GM23338 (cell line): ENCODE measurements at regions not wholly inside any gene's neighbourhood (a gene's known extent, or its start where the extent isn't known, plus 50 kb on each side); places are given as distances from the start of the nearest gene placed in this dataset.
"Not testable (repeated sequence)": the region's sequence is repeated elsewhere in the genome, so short reads cannot be mapped to it uniquely, and the experiment has no call there.

ENCODE experiments used
- ATAC-seq: fragments of 200-7000 bp; cut with Tn5 transposase; 3 replicates; pipeline ENCODE4 v1.9.1; 2020
- DNase-seq: peaks from one replicate; pipeline ENCODE4 v3.0.0-alpha.2; 2015; ENCODE audit warnings: low spot score
- H2AFZ ChIP-seq: fragments of 200-600 bp; sonication (generic); 2 replicates; pipeline ENCODE4 v1.8.0; 2016; ENCODE audit warnings: antibody characterized with exemption, mild to moderate bottlenecking, moderate library complexity
- H3F3A ChIP-seq: fragments of 200-600 bp; sonication (generic); replicated peaks from 2 replicates; pipeline ENCODE4 v1.8.0; 2017; ENCODE audit warnings: antibody characterized with exemption, mixed run types, low read depth
- H3K27ac ChIP-seq: fragments of 200-600 bp; sonication (generic); 2 replicates; pipeline ENCODE4 v1.6.1; 2016; ENCODE audit warnings: low read depth
- H3K27me3 ChIP-seq: fragments of 200-600 bp; sonication (generic); 2 replicates; pipeline ENCODE4 v1.8.0; 2016; ENCODE audit warnings: mild to moderate bottlenecking, mixed run types, moderate library complexity; ENCODE audit not compliant: insufficient read depth
- H3K36me3 ChIP-seq: fragments of 200-600 bp; sonication (generic); 2 replicates; pipeline ENCODE4 v1.8.0; 2016; ENCODE audit warnings: mild to moderate bottlenecking; ENCODE audit not compliant: insufficient read depth
- H3K4me1 ChIP-seq: fragments of 200-600 bp; sonication (generic); 2 replicates; pipeline ENCODE4 v1.8.0; 2016; ENCODE audit warnings: mild to moderate bottlenecking, moderate library complexity; ENCODE audit not compliant: insufficient read depth
- H3K4me2 ChIP-seq: fragments of 200-600 bp; sonication (generic); 2 replicates; pipeline ENCODE4 v1.7.1; 2017; ENCODE audit warnings: mixed run types
- H3K4me3 ChIP-seq: fragments of 200-600 bp; sonication (generic); 2 replicates; pipeline ENCODE4 v1.6.1; 2016; ENCODE audit warnings: mixed run types
- H3K79me2 ChIP-seq: fragments of 200-600 bp; sonication (generic); replicated peaks from 2 replicates; pipeline ENCODE4 v1.8.0; 2017; ENCODE audit warnings: mild to moderate bottlenecking; ENCODE audit not compliant: insufficient read depth
- H3K9me2 ChIP-seq: fragments of 200-600 bp; sonication (generic); 2 replicates; pipeline ENCODE4 v1.8.0; 2017; ENCODE audit not compliant: insufficient read depth
- H4K20me1 ChIP-seq: fragments of 200-600 bp; sonication (generic); replicated peaks from 2 replicates; pipeline ENCODE4 v1.8.0; 2017; ENCODE audit warnings: mild to moderate bottlenecking; ENCODE audit not compliant: insufficient read depth
- H3K27ac Mint-ChIP-seq: 2 replicates; pipeline ENCODE4 v1.8.0; 2020; ENCODE audit warnings: inconsistent platforms, mild to moderate bottlenecking, moderate library complexity, mixed read lengths
- H3K27me3 Mint-ChIP-seq: 3 replicates; pipeline ENCODE4 v1.8.0; 2022; ENCODE audit warnings: low read depth, mild to moderate bottlenecking, moderate library complexity, mixed read lengths, inconsistent platforms; ENCODE audit not compliant: insufficient read depth, poor library complexity
- H3K36me3 Mint-ChIP-seq: 3 replicates; pipeline ENCODE4 v1.8.0; 2021; ENCODE audit warnings: low read depth, mild to moderate bottlenecking, inconsistent platforms, moderate library complexity, mixed read lengths
- H3K4me1 Mint-ChIP-seq: 3 replicates; pipeline ENCODE4 v1.8.0; 2020; ENCODE audit warnings: mild to moderate bottlenecking, inconsistent platforms, mixed read lengths
- H3K4me3 Mint-ChIP-seq: 3 replicates; pipeline ENCODE4 v1.8.0; 2021; ENCODE audit warnings: moderate library complexity, mild to moderate bottlenecking, inconsistent platforms, mixed read lengths
- H3K9me3 Mint-ChIP-seq: 3 replicates; pipeline ENCODE4 v1.8.0; 2020; ENCODE audit warnings: moderate library complexity, mild to moderate bottlenecking, inconsistent platforms, mixed read lengths
- CREB1 ChIP-seq: fragments of 250-450 bp; sonication (Bioruptor Pico); IDR thresholded peaks from 2 replicates; pipeline ENCODE4 v1.5.0; 2020; ENCODE audit warnings: low read depth, mild to moderate bottlenecking, moderate library complexity
- CTCF ChIP-seq, 2 experiments: fragments of 200-600 bp in 1 of 2; sonication (generic) in 1 of 2; conservative IDR thresholded peaks; 2 replicates each; pipeline versions ENCODE4 v1.5.1 to v1.6.1; 2016 to 2017; ENCODE audit warnings: antibody characterized with exemption in 2 of 2, low read depth in 2 of 2, mild to moderate bottlenecking in 2 of 2, moderate library complexity in 1 of 2
- EZH2 ChIP-seq: fragments of 200-600 bp; sonication (generic); IDR thresholded peaks from one replicate; pipeline ENCODE4 v1.8.0; 2017; ENCODE audit warnings: antibody characterized with exemption, mild to moderate bottlenecking, low read depth; ENCODE audit not compliant: unreplicated experiment
- EZH2phosphoT487 ChIP-seq: fragments of 200-600 bp; sonication (generic); IDR thresholded peaks from one replicate; pipeline ENCODE4 v1.8.1; 2018; ENCODE audit warnings: antibody characterized with exemption; ENCODE audit not compliant: unreplicated experiment
- JUNB ChIP-seq: IDR thresholded peaks from one replicate; pipeline ENCODE4 v1.6.1; 2016; ENCODE audit warnings: antibody characterized with exemption; ENCODE audit not compliant: unreplicated experiment
- NANOG ChIP-seq: IDR thresholded peaks from 2 replicates; pipeline ENCODE4 v1.6.1; 2016; ENCODE audit warnings: antibody characterized with exemption, borderline replicate concordance
- REST ChIP-seq: IDR thresholded peaks from one replicate; pipeline ENCODE4 v1.6.1; 2018; ENCODE audit warnings: antibody characterized with exemption; ENCODE audit not compliant: unreplicated experiment
- STAT1 ChIP-seq: IDR thresholded peaks from one replicate; pipeline ENCODE4 v1.6.1; 2016; ENCODE audit warnings: antibody characterized with exemption; ENCODE audit not compliant: unreplicated experiment
- ZNF114 ChIP-seq: fragments of 250-450 bp; sonication (Bioruptor Pico); IDR thresholded peaks from 2 replicates; pipeline ENCODE4 v1.5.0; 2020; ENCODE audit warnings: mild to moderate bottlenecking, moderate library complexity
- TF ChIP-seq, protein P1 (sequence below): IDR thresholded peaks from 2 replicates; pipeline ENCODE4 v1.6.1; 2016; ENCODE audit warnings: antibody characterized with exemption

DNA sequence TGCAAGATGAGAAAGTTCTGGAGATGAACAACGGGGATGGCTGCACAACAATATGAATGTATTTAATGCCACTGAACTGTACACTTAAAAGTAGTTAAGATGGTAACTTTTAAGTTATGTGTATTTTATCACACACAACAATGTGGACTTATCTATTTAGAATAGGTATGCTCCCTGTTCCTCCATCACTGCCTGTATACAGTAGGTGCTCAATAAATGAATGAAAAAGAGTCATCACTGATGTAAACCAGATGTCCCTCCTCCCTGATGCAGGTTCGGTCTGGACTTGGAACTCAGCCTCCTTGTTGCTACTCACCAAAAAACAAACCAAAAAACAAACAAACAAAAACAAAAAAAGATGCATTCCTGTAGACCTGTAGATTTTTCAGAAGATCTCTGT is 65.9 kb upstream of the BOD1 start:
- Histone ChIP-seq H2AFZ (no peak overlapping the region), H3F3A (no peaks in the 10 kb centered on the region), H3K27me3 (no peaks in the 10 kb centered on the region), H3K4me2 (no peak overlapping the region), H3K4me3 (no peak overlapping the region), H3K79me2 (no peaks in the 10 kb centered on the region), H4K20me1 (no peaks in the 10 kb centered on the region), H3K27ac (no peak overlapping the region), H3K36me3 (peaks cover 7% of the 10 kb centered on the region; the same call in 1 of the 2 replicates), H3K4me1 (no peaks in the 10 kb centered on the region), H3K9me2 (peaks cover 4% of the 10 kb centered on the region)
- Mint-ChIP-seq H3K4me1 (no peaks in the 10 kb centered on the region), H3K27me3 (peaks cover 6% of the 10 kb centered on the region), H3K4me3 (no peak overlapping the region), H3K27ac (no peak overlapping the region), H3K36me3 (peaks cover 39% of the 10 kb centered on the region), H3K9me3 (peaks cover 19% of the 10 kb centered on the region)
- no peak for DNase-seq
- TF ChIP-seq, protein P1, sequence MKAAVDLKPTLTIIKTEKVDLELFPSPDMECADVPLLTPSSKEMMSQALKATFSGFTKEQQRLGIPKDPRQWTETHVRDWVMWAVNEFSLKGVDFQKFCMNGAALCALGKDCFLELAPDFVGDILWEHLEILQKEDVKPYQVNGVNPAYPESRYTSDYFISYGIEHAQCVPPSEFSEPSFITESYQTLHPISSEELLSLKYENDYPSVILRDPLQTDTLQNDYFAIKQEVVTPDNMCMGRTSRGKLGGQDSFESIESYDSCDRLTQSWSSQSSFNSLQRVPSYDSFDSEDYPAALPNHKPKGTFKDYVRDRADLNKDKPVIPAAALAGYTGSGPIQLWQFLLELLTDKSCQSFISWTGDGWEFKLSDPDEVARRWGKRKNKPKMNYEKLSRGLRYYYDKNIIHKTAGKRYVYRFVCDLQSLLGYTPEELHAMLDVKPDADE = no peak
- TF ChIP-seq REST (no peak), CREB1 (CRISPR knock-in tag) (no peak), JUNB (no peak), NANOG (no peak), EZH2phosphoT487 (no peak), STAT1 (no peak), ZNF114 (CRISPR knock-in tag) (no peak), CTCF (conservative IDR thresholded peaks at IDR 0.05; ENCODE audit: low read depth in 2 of 2) (no peak), EZH2 (no peak)
- no peak for ATAC-seq

GRCh38 chr5:173684535-173684934 is 68.1 kb upstream of the BOD1 start:
- not testable (repeated sequence) for H3K27me3 ChIP-seq, H3K79me2 ChIP-seq, H3K27ac ChIP-seq, H3K4me3 ChIP-seq, H3K4me3 Mint-ChIP-seq, H3K4me1 ChIP-seq, H3K27me3 Mint-ChIP-seq, H4K20me1 ChIP-seq, H2AFZ ChIP-seq, H3K36me3 ChIP-seq, H3K9me2 ChIP-seq, H3F3A ChIP-seq, H3K4me2 ChIP-seq, ATAC-seq, H3K27ac Mint-ChIP-seq, DNase-seq
- H3K9me3 Mint-ChIP-seq = peaks cover 12% of the 10 kb centered on the region
- peaks cover 10% of the 10 kb centered on the region for H3K4me1 Mint-ChIP-seq
- peaks cover 24% of the 10 kb centered on the region for H3K36me3 Mint-ChIP-seq
